ENCODE measurements at regions not wholly inside any gene's neighbourhood (a gene's known extent, or its start where the extent isn't known, plus 50 kb on each side); places are given as distances from the start of the nearest gene placed in this dataset.

GRCh38 chr4:123819362-123820035, 422.9 kb downstream of the SPRY1 start:
- no peak for DNase-seq

GRCh38 chr4:123821861-123822260, 425.3 kb downstream of the SPRY1 start:
- no peak for DNase-seq

- DNase-seq = no peak
Measured at GRCh38 chr4:123822353-123822752, 425.8 kb downstream of the SPRY1 start.

GRCh38 chr4:123823244-123823643, 426.6 kb downstream of the SPRY1 start:
- no peak for DNase-seq

- no peak for DNase-seq
Measured at GRCh38 chr4:123824524-123824923, 427.9 kb downstream of the SPRY1 start.

- DNase-seq = no peak
Measured at GRCh38 chr4:123825596-123826291, 429.1 kb downstream of the SPRY1 start.

- no peak for DNase-seq
Measured at GRCh38 chr4:123826896-123827295, 430.3 kb downstream of the SPRY1 start.

- no peak for DNase-seq
Measured at GRCh38 chr4:123827511-123827910, 430.9 kb downstream of the SPRY1 start.

GRCh38 chr4:123830930-123831329, 434.3 kb downstream of the SPRY1 start:
- DNase-seq = no peak

- no peak for DNase-seq
Measured at GRCh38 chr4:123832173-123833026, 435.8 kb downstream of the SPRY1 start.

GRCh38 chr4:123833171-123833643, 436.6 kb downstream of the SPRY1 start:
- DNase-seq = no peak

- no peak for DNase-seq
Measured at GRCh38 chr4:123835831-123836590, 439.4 kb downstream of the SPRY1 start.

- DNase-seq = no peak
Measured at GRCh38 chr4:123836851-123837595, 440.4 kb downstream of the SPRY1 start.

- DNase-seq = no peak
Measured at GRCh38 chr4:123838474-123838873, 441.9 kb downstream of the SPRY1 start.

- DNase-seq = no peak
Measured at GRCh38 chr4:123840197-123840596, 443.6 kb downstream of the SPRY1 start.

- DNase-seq = no peak
Measured at GRCh38 chr4:123841447-123842121, 445.0 kb downstream of the SPRY1 start.

GRCh38 chr4:123843137-123843536, 446.5 kb downstream of the SPRY1 start:
- no peak for DNase-seq

GRCh38 chr4:123844374-123844773, 447.8 kb downstream of the SPRY1 start:
- no peak for DNase-seq

- DNase-seq = no peak
Measured at GRCh38 chr4:123846092-123846491, 449.5 kb downstream of the SPRY1 start.

GRCh38 chr4:123846561-123846960, 450.0 kb downstream of the SPRY1 start:
- DNase-seq = no peak

- no peak for DNase-seq
Measured at GRCh38 chr4:123848606-123849005, 452.0 kb downstream of the SPRY1 start.
